Ascending aorta (tissue), 2 donors: ENCODE measurements at regions not wholly inside any gene's neighbourhood (a gene's known extent, or its start where the extent isn't known, plus 50 kb on each side); places are given as distances from the start of the nearest gene placed in this dataset.

Source experiments
- DNase-seq, 2 donors: peaks; one replicate each; pipeline ENCODE4 v3.0.0-alpha.2; 2019; ENCODE audit warnings: low spot score in 2 of 2
- H3K27ac ChIP-seq, 2 donors: fragments of 200-600 bp; sonication (generic); one replicate each; pipeline ENCODE4 v1.5.1; 2016 to 2017; ENCODE audit warnings: mild to moderate bottlenecking in 1 of 2
- H3K27me3 ChIP-seq: fragments of 200-600 bp; sonication (generic); one replicate; pipeline ENCODE4 v1.5.1; 2017
- H3K36me3 ChIP-seq, 2 donors: fragments of 200-600 bp; sonication (generic); one replicate each; pipeline ENCODE4 v1.5.1; 2016
- H3K4me1 ChIP-seq, 2 donors: fragments of 200-600 bp; sonication (generic); one replicate each; pipeline ENCODE4 v1.5.1; 2016 to 2017; ENCODE audit warnings: mild to moderate bottlenecking in 1 of 2
- H3K4me3 ChIP-seq, 2 donors: fragments of 200-600 bp; sonication (generic); one replicate each; pipeline ENCODE4 v1.5.1; 2016 to 2017; ENCODE audit warnings: mild to moderate bottlenecking in 1 of 2
- H3K9me3 ChIP-seq, 2 donors: fragments of 200-600 bp; sonication (generic); one replicate each; pipeline ENCODE4 v1.5.1; 2016
- intact Hi-C: fragments of 100-400 bp; cut with DNase I; formaldehyde crosslinking; loops from one replicate; pipeline ENCODE4 v1.15.1; 2023
- TF ChIP-seq, protein P1 (sequence below), 3 experiments: fragments of 200-600 bp in 2 of 3; fragments of 450-650 bp in 1 of 3; sonication (generic) in 2 of 3; IDR thresholded peaks; one replicate each; pipeline ENCODE4 v1.5.1; 2016 to 2019; ENCODE audit warnings: antibody characterized with exemption in 3 of 3, mild to moderate bottlenecking in 1 of 3, moderate library complexity in 1 of 3

GRCh38 chr3:190996181-190996775 lies 133.8 kb upstream of the GMNC start:
- no peaks in the 10 kb centered on the region for H3K9me3 ChIP-seq
- H3K4me1 ChIP-seq, result no peaks in the 10 kb centered on the region
- no peaks in the 10 kb centered on the region for H3K27me3 ChIP-seq
- no peaks in the 10 kb centered on the region for H3K36me3 ChIP-seq
- no peak overlapping the region for H3K4me3 ChIP-seq
- intact Hi-C loops, result no loop called here
- TF ChIP-seq, protein P1, sequence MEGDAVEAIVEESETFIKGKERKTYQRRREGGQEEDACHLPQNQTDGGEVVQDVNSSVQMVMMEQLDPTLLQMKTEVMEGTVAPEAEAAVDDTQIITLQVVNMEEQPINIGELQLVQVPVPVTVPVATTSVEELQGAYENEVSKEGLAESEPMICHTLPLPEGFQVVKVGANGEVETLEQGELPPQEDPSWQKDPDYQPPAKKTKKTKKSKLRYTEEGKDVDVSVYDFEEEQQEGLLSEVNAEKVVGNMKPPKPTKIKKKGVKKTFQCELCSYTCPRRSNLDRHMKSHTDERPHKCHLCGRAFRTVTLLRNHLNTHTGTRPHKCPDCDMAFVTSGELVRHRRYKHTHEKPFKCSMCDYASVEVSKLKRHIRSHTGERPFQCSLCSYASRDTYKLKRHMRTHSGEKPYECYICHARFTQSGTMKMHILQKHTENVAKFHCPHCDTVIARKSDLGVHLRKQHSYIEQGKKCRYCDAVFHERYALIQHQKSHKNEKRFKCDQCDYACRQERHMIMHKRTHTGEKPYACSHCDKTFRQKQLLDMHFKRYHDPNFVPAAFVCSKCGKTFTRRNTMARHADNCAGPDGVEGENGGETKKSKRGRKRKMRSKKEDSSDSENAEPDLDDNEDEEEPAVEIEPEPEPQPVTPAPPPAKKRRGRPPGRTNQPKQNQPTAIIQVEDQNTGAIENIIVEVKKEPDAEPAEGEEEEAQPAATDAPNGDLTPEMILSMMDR (IDR thresholded peaks at IDR 0.05), result no peak
- DNase-seq, result no peak
- H3K27ac ChIP-seq, result no peak overlapping the region

- H3K27ac ChIP-seq, result no peak overlapping the region
- no peak for DNase-seq
- H3K4me1 ChIP-seq, result no peaks in the 10 kb centered on the region
- H3K27me3 ChIP-seq, result no peaks in the 10 kb centered on the region
- no peaks in the 10 kb centered on the region for H3K9me3 ChIP-seq
- no peak overlapping the region for H3K4me3 ChIP-seq
- H3K36me3 ChIP-seq, result no peaks in the 10 kb centered on the region
- TF ChIP-seq, protein P1 (IDR thresholded peaks at IDR 0.05), result no peak
- intact Hi-C loops, result no loop called here
Observed at GRCh38 chr3:190995156-190995555, 132.7 kb upstream of the GMNC start.

DNA sequence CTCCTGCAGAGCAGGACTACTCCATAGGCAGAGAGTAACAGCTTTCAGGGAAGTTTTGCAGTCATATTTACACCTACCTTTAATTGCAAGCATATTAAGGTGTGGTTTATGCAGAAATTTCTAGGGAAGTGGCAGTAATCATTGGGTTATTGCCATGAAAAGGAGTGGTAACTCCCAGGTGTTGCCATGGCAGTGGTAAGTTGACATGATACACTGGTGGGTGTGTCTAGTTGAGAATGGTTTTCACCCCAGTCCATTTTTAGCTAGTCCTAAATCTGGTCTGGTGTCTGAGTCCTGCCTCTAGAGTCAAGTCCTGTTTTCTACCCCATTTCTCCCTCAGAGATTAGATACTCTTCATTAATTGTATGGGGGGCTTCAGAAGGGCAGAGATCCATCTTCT lies 128.4 kb upstream of the GMNC start:
- Histone ChIP-seq H3K4me3 (no peak overlapping the region), H3K27ac (no peak overlapping the region), H3K36me3 (no peaks in the 10 kb centered on the region), H3K4me1 (no peaks in the 10 kb centered on the region), H3K9me3 (peaks cover 0 to 16% of the 10 kb centered on the region in 2 donors), H3K27me3 (no peaks in the 10 kb centered on the region)
- no peak for DNase-seq
- TF ChIP-seq, protein P1 (IDR thresholded peaks at IDR 0.05), result no peak
- intact Hi-C loops, result no loop called here

DNA sequence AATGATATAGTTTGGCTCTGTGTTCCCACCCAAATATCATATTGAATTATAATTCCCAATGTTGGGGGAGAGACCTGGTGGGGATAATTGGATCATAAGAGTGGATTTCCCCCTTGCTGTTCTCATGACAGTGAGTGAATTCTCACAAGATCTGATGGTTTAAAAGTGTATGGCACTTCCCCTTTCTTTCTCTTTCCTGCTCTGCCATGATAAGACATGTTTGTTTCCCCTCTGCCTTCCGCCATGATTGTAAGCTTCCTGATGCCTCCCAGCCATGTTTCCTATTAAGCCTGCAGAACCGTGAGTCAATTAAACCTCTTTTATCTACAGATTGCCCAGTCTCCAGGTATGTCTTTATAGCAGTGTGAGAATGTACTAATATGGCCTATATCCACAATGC lies 126.7 kb upstream of the GMNC start:
- Histone ChIP-seq H3K9me3 (peaks cover 0 to 16% of the 10 kb centered on the region in 2 donors), H3K36me3 (no peaks in the 10 kb centered on the region), H3K27ac (no peak overlapping the region), H3K27me3 (no peaks in the 10 kb centered on the region), H3K4me1 (no peaks in the 10 kb centered on the region), H3K4me3 (no peak overlapping the region)
- no peak for DNase-seq
- TF ChIP-seq, protein P1 (IDR thresholded peaks at IDR 0.05), result no peak
- intact Hi-C loops, result no loop called here

DNA sequence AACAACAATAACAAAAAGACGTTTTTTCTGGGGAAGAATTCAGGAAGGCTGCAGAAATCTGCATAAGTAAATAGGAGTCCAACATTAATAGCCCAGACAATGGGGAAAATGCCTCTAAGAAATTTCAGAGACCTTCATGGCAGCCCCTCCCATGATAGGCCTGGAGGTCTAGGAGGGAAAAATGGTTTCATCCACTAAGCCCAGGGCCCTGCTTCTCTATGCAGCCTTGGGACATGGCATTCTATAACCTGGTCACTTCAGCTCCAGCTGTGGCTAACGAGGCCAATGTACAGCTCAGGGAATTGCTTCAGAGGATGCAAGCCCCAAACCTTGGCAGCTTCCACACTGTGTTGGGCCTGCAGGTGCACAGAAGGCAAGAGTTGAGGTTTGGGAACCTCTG lies 125.6 kb upstream of the GMNC start:
- Histone ChIP-seq H3K4me3 (no peak overlapping the region), H3K4me1 (no peaks in the 10 kb centered on the region), H3K9me3 (peaks cover 0 to 16% of the 10 kb centered on the region in 2 donors), H3K27ac (no peak overlapping the region), H3K27me3 (no peaks in the 10 kb centered on the region), H3K36me3 (no peaks in the 10 kb centered on the region)
- intact Hi-C loops, result no loop called here
- DNase-seq, result no peak
- TF ChIP-seq, protein P1 (IDR thresholded peaks at IDR 0.05), result no peak
